Islet of Langerhans (tissue), 1 donor: ENCODE measurements at regions not wholly inside any gene's neighbourhood (a gene's known extent, or its start where the extent isn't known, plus 50 kb on each side); places are given as distances from the start of the nearest gene placed in this dataset.

Experiments used
- FAIRE-seq: peaks from one replicate; lab custom pipeline; 2011; peaks lifted over from hg19 to GRCh38; lab: Jason Lieb, UNC

DNA sequence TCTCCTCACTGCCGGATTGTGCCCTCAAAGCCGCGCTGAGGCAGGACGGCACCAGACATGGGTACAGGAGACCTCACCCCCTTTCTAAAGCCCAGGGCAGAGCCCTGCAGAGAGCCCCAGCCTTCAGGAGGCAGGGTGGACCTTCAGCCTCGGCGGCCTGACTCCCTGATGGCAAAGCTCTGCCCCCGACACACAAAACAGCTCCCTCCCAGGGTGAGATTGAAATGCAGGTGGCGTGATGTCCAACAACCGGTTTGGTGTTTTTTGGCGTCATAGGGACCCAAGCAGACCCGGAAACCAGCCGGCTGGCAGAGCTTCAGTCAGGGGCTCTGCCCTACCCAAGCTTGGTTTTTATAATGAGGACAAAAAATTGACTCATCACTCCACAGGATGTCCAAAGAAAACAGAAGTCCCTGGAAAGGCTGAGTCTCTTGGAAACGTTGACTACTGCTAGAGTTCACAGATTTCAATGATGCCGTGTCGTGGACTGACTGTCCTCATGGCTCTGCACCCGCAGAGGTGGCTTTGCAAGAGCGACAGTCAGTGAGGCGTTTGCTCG, 275.2 kb upstream of the IRX1 start:
- FAIRE-seq, result no peak

DNA sequence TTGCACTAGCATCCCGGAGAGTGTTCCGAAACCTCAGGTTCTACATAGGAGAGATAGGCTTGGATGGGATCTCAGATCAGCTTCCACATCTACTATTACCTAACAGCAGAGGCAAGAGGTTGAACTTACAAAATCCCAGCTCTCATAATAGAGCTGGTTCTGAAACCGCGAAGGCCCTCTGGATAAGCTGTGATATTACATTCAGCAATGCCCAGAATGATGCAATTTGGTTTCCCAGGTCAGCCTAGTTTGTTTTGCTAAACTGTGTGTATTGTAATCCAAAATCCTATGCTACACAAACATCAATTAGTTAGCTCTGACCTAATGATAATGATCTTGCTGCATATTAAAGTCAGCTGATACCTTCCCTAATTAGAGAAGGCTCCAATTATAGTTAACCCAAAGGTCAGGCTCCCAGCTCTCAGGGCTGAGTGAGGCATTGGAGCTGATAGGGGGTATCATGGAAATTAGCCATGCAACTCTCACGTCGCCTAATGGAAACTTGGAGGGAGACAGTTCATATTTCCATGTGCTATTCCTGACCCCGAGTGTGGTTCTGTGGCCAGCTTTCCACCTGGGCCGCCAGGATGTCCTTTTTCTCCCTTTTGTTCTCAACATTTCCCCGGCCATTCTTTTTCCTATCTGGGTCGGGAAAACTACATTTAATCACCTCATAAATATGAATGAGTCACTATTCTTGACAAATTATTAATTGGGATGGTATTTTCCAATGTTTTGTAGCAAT, 278.4 kb upstream of the IRX1 start:
- no peak for FAIRE-seq

DNA sequence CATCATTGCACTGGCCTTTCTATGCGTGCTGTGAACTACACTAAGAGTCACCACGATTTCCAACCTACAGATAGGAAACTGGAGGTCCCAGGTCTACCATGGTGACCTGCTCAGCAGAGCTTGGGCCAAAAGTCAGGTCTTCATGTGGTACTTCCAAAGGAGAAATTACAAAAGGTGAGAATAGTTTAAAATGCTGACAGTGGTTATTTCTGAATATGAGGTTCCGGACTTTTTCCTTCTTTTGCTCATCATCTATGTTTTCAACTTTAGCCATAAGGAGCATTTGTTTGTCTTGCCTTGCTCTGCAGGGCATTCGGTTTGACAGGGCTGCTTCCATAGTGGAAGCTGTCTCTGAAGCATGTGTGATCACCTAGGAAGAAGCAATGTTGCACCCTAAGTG, 282.1 kb upstream of the IRX1 start:
- FAIRE-seq, result no peak

- FAIRE-seq, result no peak
Observed at GRCh38 chr5:3312299-3312698, 283.3 kb upstream of the IRX1 start.

- FAIRE-seq, result no peak
Observed at GRCh38 chr5:3311433-3311832, 284.2 kb upstream of the IRX1 start.

- FAIRE-seq, result no peak
Observed at GRCh38 chr5:3310541-3311261, 284.9 kb upstream of the IRX1 start.

GRCh38 chr5:3309538-3309937, 286.1 kb upstream of the IRX1 start:
- no peak for FAIRE-seq

GRCh38 chr5:3307982-3308621, 287.5 kb upstream of the IRX1 start:
- no peak for FAIRE-seq

DNA sequence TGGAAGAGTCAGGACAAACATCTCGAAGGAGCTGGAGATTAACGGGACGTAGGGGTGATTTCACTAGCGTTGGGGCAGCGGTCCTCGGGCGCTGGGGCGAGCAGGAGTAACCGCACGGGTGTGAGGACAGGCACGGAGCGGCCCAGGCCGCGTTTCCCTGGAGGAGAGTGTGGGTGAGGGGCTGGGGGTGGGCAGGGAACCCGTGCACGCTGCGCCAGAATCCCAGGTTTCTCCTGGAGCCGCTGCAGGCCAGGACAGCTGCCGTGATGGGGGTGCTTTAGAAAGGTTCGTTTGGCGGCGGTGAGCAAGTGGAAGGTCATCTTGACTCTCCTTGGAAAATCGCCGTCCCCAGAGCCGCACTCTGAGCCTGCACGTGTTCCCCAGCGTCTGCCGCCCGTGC, 290.2 kb upstream of the IRX1 start:
- no peak for FAIRE-seq

- FAIRE-seq, result no peak
Observed at GRCh38 chr5:3304346-3304745, 291.3 kb upstream of the IRX1 start.

DNA sequence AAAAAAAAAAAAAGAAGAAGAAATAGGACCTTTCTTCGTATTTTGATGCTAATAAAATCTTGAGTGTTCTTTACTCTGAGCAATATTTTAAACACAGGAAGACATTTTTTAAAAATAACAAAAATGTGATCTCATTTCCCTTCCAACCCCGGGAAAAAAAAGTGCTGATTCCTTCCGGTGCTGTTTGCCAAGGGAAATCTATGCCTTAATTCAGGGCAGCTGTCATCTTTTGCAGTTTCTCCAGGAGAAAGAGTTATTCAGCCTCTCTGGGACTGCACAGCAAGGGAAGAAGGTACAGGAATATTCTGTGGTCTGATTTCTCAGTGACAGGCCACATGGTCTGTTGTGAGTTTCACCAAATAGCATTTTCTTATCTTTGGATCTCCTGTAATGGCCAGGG, 291.9 kb upstream of the IRX1 start:
- no peak for FAIRE-seq

- no peak for FAIRE-seq
Observed at GRCh38 chr5:3302228-3302627, 293.4 kb upstream of the IRX1 start.

GRCh38 chr5:3301306-3301705, 294.3 kb upstream of the IRX1 start:
- no peak for FAIRE-seq

DNA sequence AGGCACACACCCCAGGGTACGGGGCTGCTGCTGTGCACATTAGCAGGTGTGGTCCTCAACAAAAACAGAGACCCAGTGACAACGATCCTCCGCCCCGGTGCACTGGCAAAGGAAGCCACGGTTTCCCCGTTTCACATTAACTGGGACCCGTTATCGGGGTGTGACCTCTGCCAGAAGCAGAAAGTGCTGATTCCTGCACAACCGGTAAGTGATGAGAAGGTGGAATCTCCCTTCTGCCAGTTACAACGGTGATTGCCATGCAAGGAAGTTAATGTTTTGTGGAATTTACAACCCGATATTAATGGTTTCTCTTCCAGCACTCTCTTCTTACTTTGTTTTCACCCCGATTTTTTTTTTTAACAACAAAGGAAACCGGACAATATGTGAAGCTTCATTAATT, 294.9 kb upstream of the IRX1 start:
- FAIRE-seq, result no peak

- FAIRE-seq, result no peak
Observed at GRCh38 chr5:3299441-3299840, 296.2 kb upstream of the IRX1 start.

- no peak for FAIRE-seq
Observed at GRCh38 chr5:3297853-3298252, 297.8 kb upstream of the IRX1 start.

GRCh38 chr5:3288325-3288724, 307.3 kb upstream of the IRX1 start:
- FAIRE-seq, result no peak

DNA sequence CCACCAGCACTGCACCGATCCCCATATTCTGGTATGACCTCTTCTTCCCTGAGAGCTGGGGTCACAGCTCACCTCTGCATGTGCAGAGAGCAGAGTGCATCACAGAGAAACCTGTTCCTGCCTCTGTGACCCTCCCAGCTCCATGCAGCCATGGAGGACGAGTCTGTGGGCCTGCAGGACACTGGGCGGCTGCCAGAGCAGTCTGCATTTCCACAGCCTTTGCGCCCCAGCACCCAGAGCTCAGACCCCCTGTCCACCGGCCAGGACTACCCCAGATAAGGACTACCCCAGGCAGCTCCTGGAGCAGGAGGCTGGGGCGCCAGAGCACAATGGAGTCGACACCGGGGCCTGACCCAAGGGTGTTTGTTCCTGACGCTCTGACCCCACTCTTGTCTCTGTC, 308.1 kb upstream of the IRX1 start:
- FAIRE-seq, result no peak

DNA sequence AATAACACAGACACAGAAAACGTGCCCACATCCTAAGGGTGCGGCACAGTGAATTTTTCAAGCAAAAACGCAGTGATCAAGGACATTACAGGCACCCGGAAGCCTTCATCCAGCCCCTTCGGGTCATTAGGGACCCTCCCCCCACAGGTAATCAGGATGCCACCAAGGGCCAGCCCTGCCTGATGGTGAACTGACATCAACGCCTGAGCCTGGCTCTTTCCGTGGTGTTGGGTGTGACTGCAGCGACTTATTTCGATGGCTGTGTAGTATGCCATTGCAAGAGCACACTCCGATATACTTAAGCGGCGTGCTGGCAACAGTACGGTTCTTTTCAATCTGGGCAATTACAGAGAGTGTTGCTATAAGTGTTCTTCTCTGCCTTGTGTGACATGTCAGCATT, 310.0 kb upstream of the IRX1 start:
- FAIRE-seq, result no peak

GRCh38 chr5:3284506-3284905, 311.1 kb upstream of the IRX1 start:
- no peak for FAIRE-seq

GRCh38 chr5:3282841-3283240, 312.8 kb upstream of the IRX1 start:
- no peak for FAIRE-seq

DNA sequence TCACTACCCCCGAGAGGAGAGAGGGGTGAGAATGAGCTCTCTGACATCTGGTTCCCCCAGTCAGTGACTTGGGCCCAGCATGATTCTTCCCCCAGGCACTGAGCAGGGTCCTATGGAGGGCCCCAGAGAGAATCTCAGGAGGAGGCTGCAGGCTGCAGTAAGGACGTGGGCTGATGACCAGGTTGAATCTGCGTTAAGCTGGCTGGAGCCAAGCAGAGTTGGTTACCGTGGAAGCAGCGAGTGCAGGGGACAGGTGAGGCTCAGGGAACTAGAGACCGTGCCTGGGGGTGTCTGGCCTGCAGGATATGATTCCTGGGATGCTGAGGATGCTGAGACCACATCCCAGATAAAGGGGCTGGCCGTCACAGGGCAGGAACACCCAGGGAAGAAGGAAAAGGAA, 314.3 kb upstream of the IRX1 start:
- no peak for FAIRE-seq

DNA sequence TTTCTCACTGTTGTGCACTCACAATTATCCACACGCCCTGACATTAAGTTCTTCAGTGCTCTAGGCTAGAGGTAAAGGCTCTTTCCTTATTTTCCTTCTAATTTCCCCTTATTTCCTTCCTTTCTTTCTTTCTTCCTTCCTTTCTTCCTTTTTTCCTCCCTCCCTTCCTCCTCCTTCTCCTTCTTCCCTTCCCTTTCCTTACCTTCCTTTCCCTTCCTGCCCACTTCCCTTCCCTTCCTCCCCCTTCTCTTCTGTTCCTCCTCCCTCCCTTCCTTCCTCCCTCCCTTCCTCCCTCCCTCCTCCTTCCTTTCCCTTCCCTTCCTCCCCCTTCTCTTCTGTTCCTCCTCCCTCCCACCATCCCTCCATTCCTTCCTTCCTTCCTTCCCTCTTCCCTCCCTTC, 317.0 kb upstream of the IRX1 start:
- FAIRE-seq, result no peak
